ENCODE measurements at regions not wholly inside any gene's neighbourhood (a gene's known extent, or its start where the extent isn't known, plus 50 kb on each side); places are given as distances from the start of the nearest gene placed in this dataset.

DNA sequence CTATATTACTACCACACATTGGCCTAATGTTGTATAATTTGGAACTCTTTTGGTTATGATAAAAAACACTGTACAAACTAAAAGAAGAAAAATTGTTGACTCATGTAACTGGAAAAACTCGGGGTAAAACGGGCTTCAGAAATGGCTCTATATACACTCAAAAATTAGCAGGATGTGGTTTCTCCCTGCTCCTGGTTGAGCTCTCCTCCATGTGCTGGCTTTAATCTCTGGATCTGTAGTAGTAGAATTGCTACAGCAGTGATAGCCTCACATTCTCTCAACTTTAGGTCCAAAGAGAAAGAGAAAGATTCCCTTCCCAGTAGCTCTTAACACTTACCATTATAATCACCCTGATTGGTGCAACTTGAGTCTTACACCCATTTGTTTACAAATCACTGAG, 274.9 kb upstream of the GALNT5 start (continued):
- TF ChIP-seq, protein P1, sequence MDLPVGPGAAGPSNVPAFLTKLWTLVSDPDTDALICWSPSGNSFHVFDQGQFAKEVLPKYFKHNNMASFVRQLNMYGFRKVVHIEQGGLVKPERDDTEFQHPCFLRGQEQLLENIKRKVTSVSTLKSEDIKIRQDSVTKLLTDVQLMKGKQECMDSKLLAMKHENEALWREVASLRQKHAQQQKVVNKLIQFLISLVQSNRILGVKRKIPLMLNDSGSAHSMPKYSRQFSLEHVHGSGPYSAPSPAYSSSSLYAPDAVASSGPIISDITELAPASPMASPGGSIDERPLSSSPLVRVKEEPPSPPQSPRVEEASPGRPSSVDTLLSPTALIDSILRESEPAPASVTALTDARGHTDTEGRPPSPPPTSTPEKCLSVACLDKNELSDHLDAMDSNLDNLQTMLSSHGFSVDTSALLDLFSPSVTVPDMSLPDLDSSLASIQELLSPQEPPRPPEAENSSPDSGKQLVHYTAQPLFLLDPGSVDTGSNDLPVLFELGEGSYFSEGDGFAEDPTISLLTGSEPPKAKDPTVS (IDR thresholded peaks at IDR 0.05; ENCODE audit: low read depth, low read length), result no peak

- intact Hi-C loops (cut with micrococcal nuclease; ENCODE audit: unreplicated experiment), result no loop called here
- Histone ChIP-seq H3K9me3 (replicated peaks; ENCODE audit: control insufficient read depth, insufficient read depth, low read length) (no peaks in the 10 kb centered on the region), H3K27me3 (replicated peaks in 1 of 2; ENCODE audit: control insufficient read depth in 2 of 2, insufficient read depth in 2 of 2, low read length in 1 of 2) (peaks cover 0 to 4% of the 10 kb centered on the region in 2 experiments; a peak in 1 of 4 replicates), H3K9ac (ENCODE audit: control insufficient read depth, insufficient read depth, low read length) (no peak overlapping the region), H3K4me2 (ENCODE audit: control insufficient read depth, insufficient read depth) (no peak overlapping the region), H3K79me2 (ENCODE audit: control insufficient read depth, insufficient read depth, low read length) (no peaks in the 10 kb centered on the region), H3K4me1 (ENCODE audit: control insufficient read depth, insufficient read depth, low read length) (no peaks in the 10 kb centered on the region), H3K36me3 (ENCODE audit: control insufficient read depth in 2 of 2, insufficient read depth in 2 of 2, low read length in 1 of 2) (no peaks in the 10 kb centered on the region), H4K20me1 (ENCODE audit: control insufficient read depth, insufficient read depth) (no peaks in the 10 kb centered on the region), H2AFZ (ENCODE audit: control insufficient read depth, low read depth, low read length) (no peak overlapping the region), H3K27ac (ENCODE audit: control insufficient read depth, insufficient read depth) (no peak overlapping the region), H3K4me3 (no peak overlapping the region)
- 1% methylated on average over 4 of the region's 4 CpGs for WGBS (ENCODE audit: insufficient coverage, insufficient replicate concordance, low lambda C conversion rate, missing lambda C conversion rate)
- FAIRE-seq (no peak), DNase-seq (ENCODE audit: low read depth, low spot score) (no peak), ATAC-seq (peak; percentile 40; the same call in 2 of the 3 replicates)
- ChIA-PET SMC1A (ENCODE audit: uncharacterized antibody, unreplicated experiment) (interaction anchor here (1.6 kb wide), 1 partner anchor 207 kb away, joined by 8 read pairs; no protein-coding TSS in a partner anchor), CTCF (interaction anchor here (1.0 kb wide), 1 partner anchor 207 kb away, joined by 5 read pairs; no protein-coding TSS in a partner anchor), POLR2A (no interaction called here), RAD21 (ENCODE audit: unreplicated experiment) (interaction anchor here (1.6 kb wide), 1 partner anchor 207 kb away, joined by 4 read pairs; no protein-coding TSS in a partner anchor)
- in situ Hi-C loops (cut with MboI), result no loop called here
- BruUV-seq (replicated peaks), result no TSS peak
- TF ChIP-seq, protein P2, sequence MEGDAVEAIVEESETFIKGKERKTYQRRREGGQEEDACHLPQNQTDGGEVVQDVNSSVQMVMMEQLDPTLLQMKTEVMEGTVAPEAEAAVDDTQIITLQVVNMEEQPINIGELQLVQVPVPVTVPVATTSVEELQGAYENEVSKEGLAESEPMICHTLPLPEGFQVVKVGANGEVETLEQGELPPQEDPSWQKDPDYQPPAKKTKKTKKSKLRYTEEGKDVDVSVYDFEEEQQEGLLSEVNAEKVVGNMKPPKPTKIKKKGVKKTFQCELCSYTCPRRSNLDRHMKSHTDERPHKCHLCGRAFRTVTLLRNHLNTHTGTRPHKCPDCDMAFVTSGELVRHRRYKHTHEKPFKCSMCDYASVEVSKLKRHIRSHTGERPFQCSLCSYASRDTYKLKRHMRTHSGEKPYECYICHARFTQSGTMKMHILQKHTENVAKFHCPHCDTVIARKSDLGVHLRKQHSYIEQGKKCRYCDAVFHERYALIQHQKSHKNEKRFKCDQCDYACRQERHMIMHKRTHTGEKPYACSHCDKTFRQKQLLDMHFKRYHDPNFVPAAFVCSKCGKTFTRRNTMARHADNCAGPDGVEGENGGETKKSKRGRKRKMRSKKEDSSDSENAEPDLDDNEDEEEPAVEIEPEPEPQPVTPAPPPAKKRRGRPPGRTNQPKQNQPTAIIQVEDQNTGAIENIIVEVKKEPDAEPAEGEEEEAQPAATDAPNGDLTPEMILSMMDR (IDR thresholded peaks at IDR 0.05 in 2 of 3, conservative IDR thresholded peaks at IDR 0.05 in 1 of 3; ENCODE audit: control insufficient read depth in 2 of 3, extremely low read depth in 1 of 3, insufficient read depth in 1 of 3, low read depth in 3 of 3, low read length in 3 of 3), result peak in 1 of 3 experiments; percentile 10; a peak in 1 of 6 replicates
- no peak for TF ChIP-seq ZNF687 (IDR thresholded peaks at IDR 0.05)
Measured at GRCh38 chr2:156986339-156986988, 271.0 kb upstream of the GALNT5 start.
